ENCODE measurements at regions not wholly inside any gene's neighbourhood (a gene's known extent, or its start where the extent isn't known, plus 50 kb on each side); places are given as distances from the start of the nearest gene placed in this dataset.

- no peak for TF ChIP-seq CTCF (IDR thresholded peaks at IDR 0.05; ENCODE audit: low read depth, low read length)
- peaks cover 6% of the 10 kb centered on the region for H3K27me3 ChIP-seq (ENCODE audit: control insufficient read depth, insufficient read depth, low read length)
- H3K27ac ChIP-seq (ENCODE audit: low read depth, low read length) = no peak overlapping the region
- H3K9me3 ChIP-seq (ENCODE audit: control insufficient read depth, insufficient read depth, low read length) = no peaks in the 10 kb centered on the region
- CTCF ChIA-PET = interaction anchor here (0.6 to 0.7 kb wide), 2 partner anchors 404 to 919 kb away, joined by 3 read pairs; no protein-coding TSS in a partner anchor
- POLR2A ChIA-PET = no interaction called here
- no peak overlapping the region for H3K4me3 ChIP-seq (ENCODE audit: low read depth, low read length)
- no peak for DNase-seq (ENCODE audit: low read depth, low spot score)
Observed at GRCh38 chr17:71828182-71828596, 292.6 kb upstream of the SOX9 start.

GRCh38 chr17:71830866-71831265, 290.0 kb upstream of the SOX9 start:
- Histone ChIP-seq H3K4me3 (ENCODE audit: low read depth, low read length) (no peak overlapping the region), H3K27ac (ENCODE audit: low read depth, low read length) (no peak overlapping the region), H3K27me3 (ENCODE audit: control insufficient read depth, insufficient read depth, low read length) (peaks cover 6% of the 10 kb centered on the region), H3K9me3 (ENCODE audit: control insufficient read depth, insufficient read depth, low read length) (no peaks in the 10 kb centered on the region)
- ChIA-PET CTCF (no interaction called here), POLR2A (no interaction called here)
- no peak for DNase-seq (ENCODE audit: low read depth, low spot score)
- TF ChIP-seq CTCF (IDR thresholded peaks at IDR 0.05; ENCODE audit: low read depth, low read length) = no peak

GRCh38 chr17:71842986-71843385, 277.8 kb upstream of the SOX9 start:
- ChIA-PET CTCF (interaction anchor here (0.8 kb wide), 1 partner anchor 1075 kb away, joined by 3 read pairs; no protein-coding TSS in a partner anchor), POLR2A (no interaction called here)
- DNase-seq (ENCODE audit: low read depth, low spot score) = no peak
- Histone ChIP-seq H3K9me3 (ENCODE audit: control insufficient read depth, insufficient read depth, low read length) (no peaks in the 10 kb centered on the region), H3K27me3 (ENCODE audit: control insufficient read depth, insufficient read depth, low read length) (no peaks in the 10 kb centered on the region), H3K4me3 (ENCODE audit: low read depth, low read length) (no peak overlapping the region), H3K27ac (ENCODE audit: low read depth, low read length) (no peak overlapping the region)
- no peak for TF ChIP-seq CTCF (IDR thresholded peaks at IDR 0.05; ENCODE audit: low read depth, low read length)

- Histone ChIP-seq H3K9me3 (ENCODE audit: control insufficient read depth, insufficient read depth, low read length) (no peaks in the 10 kb centered on the region), H3K4me3 (ENCODE audit: low read depth, low read length) (no peak overlapping the region), H3K27me3 (ENCODE audit: control insufficient read depth, insufficient read depth, low read length) (no peaks in the 10 kb centered on the region), H3K27ac (ENCODE audit: low read depth, low read length) (no peak overlapping the region)
- TF ChIP-seq CTCF (IDR thresholded peaks at IDR 0.05; ENCODE audit: low read depth, low read length) = no peak
- POLR2A ChIA-PET = no interaction called here
- CTCF ChIA-PET = no interaction called here
- no peak for DNase-seq (ENCODE audit: low read depth, low spot score)
Observed at GRCh38 chr17:71845337-71845736, 275.5 kb upstream of the SOX9 start.

- no peak for DNase-seq (ENCODE audit: low read depth, low spot score)
- ChIA-PET CTCF (no interaction called here), POLR2A (no interaction called here)
Observed at GRCh38 chr17:71846561-71847110, 274.2 kb upstream of the SOX9 start.

More at GRCh38 chr17:71846561-71847110, 274.2 kb upstream of the SOX9 start:
- Histone ChIP-seq H3K4me3 (ENCODE audit: low read depth, low read length) (no peak overlapping the region), H3K27me3 (ENCODE audit: control insufficient read depth, insufficient read depth, low read length) (no peaks in the 10 kb centered on the region), H3K9me3 (ENCODE audit: control insufficient read depth, insufficient read depth, low read length) (no peaks in the 10 kb centered on the region), H3K27ac (ENCODE audit: low read depth, low read length) (no peak overlapping the region)
- no peak for TF ChIP-seq CTCF (IDR thresholded peaks at IDR 0.05; ENCODE audit: low read depth, low read length)

Measured in AG04450 (cell line).